H1 (cell line): ENCODE measurements at regions not wholly inside any gene's neighbourhood (a gene's known extent, or its start where the extent isn't known, plus 50 kb on each side); places are given as distances from the start of the nearest gene placed in this dataset.

Experiments used
- CTCF ChIA-PET: fragments of 300-600 bp; sonication (Branson Sonifier 250); formaldehyde crosslinking; loops from one replicate; lab custom pipeline; 2021; ENCODE audit not compliant: partially characterized antibody; lab: Charles Lee
- POLR2A ChIA-PET: fragments of 300-600 bp; sonication (Branson Sonifier 250); formaldehyde crosslinking; loops from one replicate; lab custom pipeline; 2021; ENCODE audit warnings: inconsistent platforms; ENCODE audit not compliant: partially characterized antibody; lab: Charles Lee
- DNase-seq, 2 experiments: peaks; one replicate each; pipeline versions ENCODE4 v3.0.0 to v3.0.0-alpha.2; 2010 to 2022; ENCODE audit warnings: low spot score in 2 of 2, low read depth in 1 of 2, mixed read lengths in 1 of 2
- FAIRE-seq: peaks from 2 replicates; lab custom pipeline; 2011; peaks lifted over from hg19 to GRCh38; lab: Jason Lieb, UNC
- H2AFZ ChIP-seq: 2 replicates; pipeline ENCODE4 v1.8.1; 2012; ENCODE audit warnings: low read length, inconsistent platforms
- H2AK5ac ChIP-seq: 2 replicates; pipeline ENCODE4 v1.6.1; 2013; ENCODE audit warnings: low read depth, low read length
- H2BK120ac ChIP-seq: replicated peaks from 2 replicates; pipeline ENCODE3; 2013; ENCODE audit warnings: low read depth, low read length, inconsistent platforms
- H2BK12ac ChIP-seq: 2 replicates; pipeline ENCODE4 v1.6.1; 2013; ENCODE audit warnings: low read depth, low read length
- H2BK15ac ChIP-seq: 2 replicates; pipeline ENCODE4 v1.6.1; 2013; ENCODE audit warnings: low read length
- H2BK20ac ChIP-seq: 2 replicates; pipeline ENCODE4 v1.6.1; 2013; ENCODE audit warnings: low read length
- H2BK5ac ChIP-seq: 2 replicates; pipeline ENCODE4 v1.6.1; 2013; ENCODE audit warnings: low read depth, low read length
- H3K14ac ChIP-seq: 2 replicates; pipeline ENCODE4 v1.6.1; 2013; ENCODE audit warnings: inconsistent platforms; ENCODE audit not compliant: insufficient read length
- H3K18ac ChIP-seq: 2 replicates; pipeline ENCODE4 v1.6.1; 2013; ENCODE audit warnings: low read length; ENCODE audit errors: extremely low read depth
- H3K23ac ChIP-seq: 2 replicates; pipeline ENCODE4 v1.6.1; 2013; ENCODE audit warnings: inconsistent platforms; ENCODE audit not compliant: insufficient read length
- H3K23me2 ChIP-seq: 2 replicates; pipeline ENCODE4 v1.6.1; 2013; ENCODE audit warnings: low read depth, low read length
- H3K27ac ChIP-seq: 2 replicates; pipeline ENCODE4 v1.6.1; 2011; ENCODE audit warnings: low read depth, low read length, inconsistent platforms
- H3K27me3 ChIP-seq, 4 experiments: replicated peaks in 1 of 4; 1 replicate in 1 of 4; 2 replicates in 3 of 4; pipeline versions ENCODE4 v1.6.1 to v1.8.1; 2011 to 2013; ENCODE audit warnings: low read length in 3 of 4, mild to moderate bottlenecking in 3 of 4, inconsistent platforms in 2 of 4, mixed read lengths in 2 of 4, moderate library complexity in 1 of 4; ENCODE audit not compliant: control insufficient read depth in 3 of 4, insufficient read depth in 3 of 4; ENCODE audit errors: extremely low read depth in 1 of 4
- H3K36me3 ChIP-seq, 4 experiments: 2 replicates each; pipeline versions ENCODE4 v1.6.1 to v1.8.1; 2011 to 2013; ENCODE audit warnings: mild to moderate bottlenecking in 4 of 4, low read length in 3 of 4, moderate library complexity in 2 of 4, control low read depth in 1 of 4, inconsistent platforms in 1 of 4; ENCODE audit not compliant: insufficient read depth in 4 of 4, control insufficient read depth in 2 of 4
- H3K4ac ChIP-seq: replicated peaks from 2 replicates; pipeline ENCODE3; 2013; ENCODE audit warnings: low read length, low read depth, mixed read lengths, inconsistent platforms; ENCODE audit not compliant: insufficient read length
- H3K4me1 ChIP-seq, 4 experiments: replicated peaks in 1 of 4; 1 replicate in 1 of 4; 2 replicates in 3 of 4; pipeline versions ENCODE4 v1.6.1 to v1.8.1; 2011 to 2013; ENCODE audit warnings: low read length in 3 of 4, inconsistent platforms in 2 of 4, mixed read lengths in 1 of 4; ENCODE audit not compliant: insufficient read depth in 4 of 4, control insufficient read depth in 3 of 4
- H3K4me2 ChIP-seq, 2 experiments: 2 replicates each; pipeline versions ENCODE4 v1.6.1 to v1.8.1; 2011 to 2013; ENCODE audit warnings: low read depth in 2 of 2, low read length in 2 of 2, control low read depth in 1 of 2, inconsistent platforms in 1 of 2, mild to moderate bottlenecking in 1 of 2; ENCODE audit not compliant: insufficient read depth in 1 of 2
- H3K4me3 ChIP-seq, 4 experiments: fragments of 200-600, 300-600 bp in 1 of 4; sonication (generic), shearing (Covaris generic), sonication (Bioruptor Twin) in 1 of 4; 2 replicates each; pipeline versions ENCODE4 v1.5.1 to v1.8.1; 2011 to 2016; ENCODE audit warnings: low read length in 4 of 4, low read depth in 3 of 4, control low read depth in 2 of 4, inconsistent platforms in 2 of 4, mild to moderate bottlenecking in 2 of 4, mixed read lengths in 1 of 4, moderate library complexity in 1 of 4; ENCODE audit not compliant: insufficient read depth in 2 of 4; ENCODE audit errors: extremely low read depth in 1 of 4
- H3K56ac ChIP-seq: replicated peaks from 2 replicates; pipeline ENCODE3; 2013; ENCODE audit warnings: low read depth, mild to moderate bottlenecking, mixed read lengths, low read length, inconsistent platforms; ENCODE audit not compliant: insufficient read length
- H3K79me1 ChIP-seq: 2 replicates; pipeline ENCODE4 v1.6.1; 2013; ENCODE audit warnings: low read depth, low read length, control low read depth
- H3K79me2 ChIP-seq, 2 experiments: 2 replicates each; pipeline versions ENCODE4 v1.6.1 to v1.8.1; 2012 to 2013; ENCODE audit warnings: low read length in 2 of 2, mild to moderate bottlenecking in 2 of 2, inconsistent platforms in 1 of 2; ENCODE audit not compliant: insufficient read depth in 2 of 2, control insufficient read depth in 1 of 2
- H3K9ac ChIP-seq, 4 experiments: replicated peaks in 1 of 4; 1 replicate in 1 of 4; 2 replicates in 3 of 4; pipeline versions ENCODE4 v1.6.1 to v1.8.1; 2011 to 2013; ENCODE audit warnings: low read depth in 3 of 4, low read length in 3 of 4, control low read depth in 2 of 4, mild to moderate bottlenecking in 2 of 4, moderate library complexity in 2 of 4, inconsistent platforms in 1 of 4; ENCODE audit errors: extremely low read depth in 1 of 4
- H3K9me3 ChIP-seq, 2 experiments: 2 replicates each; pipeline versions ENCODE4 v1.6.1 to v1.8.1; 2012 to 2013; ENCODE audit warnings: mild to moderate bottlenecking in 2 of 2, moderate library complexity in 2 of 2, control low read depth in 1 of 2, inconsistent platforms in 1 of 2, low read depth in 1 of 2, low read length in 1 of 2, mixed read lengths in 1 of 2; ENCODE audit not compliant: insufficient read depth in 2 of 2
- H4K20me1 ChIP-seq, 2 experiments: replicated peaks in 1 of 2; 2 replicates each; pipeline versions ENCODE3 to v1.8.1; 2011 to 2013; ENCODE audit warnings: inconsistent platforms in 2 of 2, low read length in 2 of 2, mild to moderate bottlenecking in 1 of 2; ENCODE audit not compliant: insufficient read depth in 2 of 2, control insufficient read depth in 1 of 2
- H4K5ac ChIP-seq: 2 replicates; pipeline ENCODE4 v1.6.1; 2013; ENCODE audit warnings: low read length, low read depth, mixed read lengths, inconsistent platforms; ENCODE audit not compliant: insufficient read length
- H4K8ac ChIP-seq: 2 replicates; pipeline ENCODE4 v1.8.0; 2013; ENCODE audit warnings: mild to moderate bottlenecking, moderate library complexity, low read length, inconsistent platforms; ENCODE audit not compliant: insufficient read depth; ENCODE audit errors: extremely low read depth
- H4K91ac ChIP-seq: replicated peaks from 2 replicates; pipeline ENCODE3; 2013; ENCODE audit warnings: low read length, mixed read lengths, inconsistent platforms; ENCODE audit not compliant: insufficient read length
- HDAC6 ChIP-seq: IDR thresholded peaks from one replicate; pipeline ENCODE4 v1.7.1; 2012; ENCODE audit warnings: low read depth, mild to moderate bottlenecking, inconsistent platforms, low read length, moderate library complexity
- SP1 ChIP-seq: IDR thresholded peaks from 2 replicates; pipeline ENCODE4 v1.6.1; 2011; ENCODE audit warnings: low read depth, low read length
- SRF ChIP-seq: IDR thresholded peaks from 2 replicates; pipeline ENCODE4 v1.6.1; 2011; ENCODE audit warnings: mild to moderate bottlenecking, low read depth, low read length, moderate library complexity
- WGBS, 2 experiments: shearing (Covaris generic) in 1 of 2; methylation state at CpG; one replicate each; pipeline versions ENCODE4 v1.1.6 to v1.1.7; 2013 to 2015; ENCODE audit warnings: low lambda C conversion rate in 2 of 2, mixed read lengths in 2 of 2, inconsistent platforms in 1 of 2, low coverage in 1 of 2, missing lambda C conversion rate in 1 of 2; ENCODE audit not compliant: insufficient replicate concordance in 2 of 2, insufficient coverage in 1 of 2, insufficient read length in 1 of 2; ENCODE audit errors: extremely low coverage in 1 of 2, missing lambda C conversion rate in 1 of 2; 5-methylcytosine and 5-hydroxymethylcytosine counted together

DNA sequence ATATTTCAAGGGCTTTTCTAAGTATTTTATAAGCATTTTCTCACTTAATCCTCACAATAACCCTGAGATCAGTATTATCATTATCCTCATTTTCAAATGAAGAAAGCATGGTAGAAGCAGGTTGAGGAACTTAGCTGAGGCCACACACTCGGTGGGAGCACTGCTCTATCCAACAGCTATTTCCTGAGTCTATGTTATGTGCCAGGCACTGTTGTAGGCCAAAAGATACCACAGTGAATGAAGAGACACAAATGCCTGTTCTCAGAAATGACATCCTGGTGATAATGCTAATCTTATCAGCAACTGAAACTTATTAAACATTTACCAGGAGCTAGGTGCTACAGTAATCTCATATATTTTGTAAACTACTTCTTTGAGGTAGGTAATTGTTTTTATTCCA lies 553.9 kb upstream of the ARGLU1 start:
- no peak overlapping the region for H3K14ac ChIP-seq
- ChIA-PET CTCF (interaction anchor here (1.4 kb wide), 1 partner anchor 502 kb away, joined by 7 read pairs; no protein-coding TSS in a partner anchor), POLR2A (interaction anchor here (0.6 kb wide), 1 partner anchor 206 kb away, joined by 4 read pairs; no protein-coding TSS in a partner anchor)
- FAIRE-seq (no peak), DNase-seq (no peak)
- H3K4ac ChIP-seq, result no peak overlapping the region
- H3K79me2 ChIP-seq, result no peaks in the 10 kb centered on the region
- H2BK12ac ChIP-seq, result no peak overlapping the region
- WGBS, 2 experiments, result 100% methylated on average over 1 of the region's 1 CpG; no CpG with 5 or more reads in 1 of the 2 experiments
- H2BK5ac ChIP-seq, result no peak overlapping the region
- no peak overlapping the region for H4K91ac ChIP-seq
- H3K9me3 ChIP-seq, result no peaks in the 10 kb centered on the region
- no peak overlapping the region for H4K5ac ChIP-seq
- no peaks in the 10 kb centered on the region for H3K36me3 ChIP-seq
- TF ChIP-seq SP1 (no peak), HDAC6 (no peak), SRF (no peak)
- no peak overlapping the region for H3K4me3 ChIP-seq
- H3K79me1 ChIP-seq, result no peaks in the 10 kb centered on the region
- H2BK120ac ChIP-seq, result no peak overlapping the region
- no peaks in the 10 kb centered on the region for H3K23me2 ChIP-seq
- H2BK15ac ChIP-seq, result no peak overlapping the region
- no peaks in the 10 kb centered on the region for H4K20me1 ChIP-seq
- no peaks in the 10 kb centered on the region; a peak in 1 of 7 replicates for H3K27me3 ChIP-seq
- no peak overlapping the region for H3K56ac ChIP-seq
- no peak overlapping the region for H4K8ac ChIP-seq
- H3K4me2 ChIP-seq, result no peak overlapping the region
- no peak overlapping the region for H2BK20ac ChIP-seq
- H3K18ac ChIP-seq, result no peak overlapping the region
- no peak overlapping the region for H2AFZ ChIP-seq
- H3K4me1 ChIP-seq, result no peaks in the 10 kb centered on the region
- H3K27ac ChIP-seq, result no peak overlapping the region
- H3K9ac ChIP-seq, result no peak overlapping the region
- no peak overlapping the region for H3K23ac ChIP-seq
- no peak overlapping the region for H2AK5ac ChIP-seq
